NT2/D1 (cell line): ENCODE measurements at regions not wholly inside any gene's neighbourhood (a gene's known extent, or its start where the extent isn't known, plus 50 kb on each side); places are given as distances from the start of the nearest gene placed in this dataset.

Experiments
- SUZ12 ChIP-seq: IDR thresholded peaks from 2 replicates; pipeline ENCODE4 v1.6.1; 2011; ENCODE audit not compliant: insufficient read length, insufficient read depth; ENCODE audit errors: extremely low read depth
- YY1 ChIP-seq: IDR thresholded peaks from 2 replicates; pipeline ENCODE4 v1.6.1; 2011; ENCODE audit not compliant: insufficient read length, insufficient read depth
- ZNF274 ChIP-seq: IDR thresholded peaks from 2 replicates; pipeline ENCODE4 v1.6.1; 2011; ENCODE audit warnings: mild to moderate bottlenecking, low read depth, low read length

DNA sequence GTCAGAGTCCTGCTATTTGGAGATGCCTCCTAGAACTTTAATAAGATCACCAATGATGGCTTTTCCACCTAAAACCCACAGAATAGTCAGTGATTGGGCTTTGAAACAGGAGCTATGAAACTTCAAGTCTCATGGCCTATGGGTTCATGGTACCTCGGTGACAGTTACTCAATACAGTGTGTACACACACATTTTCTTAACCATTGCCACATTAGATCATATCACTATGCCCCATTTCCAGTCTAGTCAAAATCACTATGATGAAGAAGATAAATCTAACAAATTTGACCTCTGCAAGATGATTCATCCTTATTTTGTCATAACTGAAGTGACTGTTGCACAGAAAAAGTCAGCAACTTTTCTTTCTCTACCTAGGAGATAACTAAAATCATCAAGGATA, 86.8 kb upstream of the OR13F1 start:
- TF ChIP-seq ZNF274 (no peak), SUZ12 (no peak), YY1 (no peak)
